ENCODE measurements at regions not wholly inside any gene's neighbourhood (a gene's known extent, or its start where the extent isn't known, plus 50 kb on each side); places are given as distances from the start of the nearest gene placed in this dataset.

DNA sequence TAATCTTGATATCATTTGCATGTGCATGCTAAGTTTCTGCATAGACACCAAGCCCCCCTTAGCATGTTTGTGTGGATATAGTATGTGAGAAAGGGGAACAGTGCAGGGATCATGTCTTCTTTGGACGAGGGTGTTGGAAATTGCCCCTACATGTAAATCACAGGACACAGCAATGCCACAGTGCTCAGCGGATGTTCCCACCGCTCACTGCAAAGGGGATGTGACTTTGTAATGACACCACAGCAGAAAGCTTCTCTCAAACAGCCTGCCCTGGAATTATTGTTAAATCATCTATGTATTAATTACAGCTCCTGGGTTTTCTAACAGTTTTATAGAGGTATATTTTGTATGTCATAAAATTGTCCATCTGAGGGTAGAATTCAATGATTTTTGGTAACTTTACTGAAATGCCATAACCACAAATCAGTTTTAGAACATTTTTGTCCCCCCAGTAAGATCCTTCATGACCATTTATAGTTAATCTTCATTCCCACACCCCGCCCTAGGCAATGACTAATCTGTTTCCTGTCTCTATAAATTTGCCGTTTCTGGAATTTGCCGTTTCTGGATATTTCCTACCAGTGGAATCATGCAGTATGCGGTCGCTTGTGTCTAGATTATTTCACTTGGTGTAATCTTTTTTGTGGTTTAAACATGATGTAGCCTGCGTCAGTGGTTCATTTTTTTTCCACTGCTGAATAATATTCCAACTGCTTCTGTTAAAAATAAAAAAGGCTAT lies 648.5 kb upstream of the WWC1 start:
- Mint-ChIP-seq H3K27ac (no peak overlapping the region), H3K4me3 (no peak overlapping the region), H3K9me3 (peaks cover 9% of the 10 kb centered on the region), H3K4me1 (no peaks in the 10 kb centered on the region), H3K36me3 (no peaks in the 10 kb centered on the region)
- DNase-seq (ENCODE audit: low spot score in 2 of 2), result no peak
- no peak for ATAC-seq

DNA sequence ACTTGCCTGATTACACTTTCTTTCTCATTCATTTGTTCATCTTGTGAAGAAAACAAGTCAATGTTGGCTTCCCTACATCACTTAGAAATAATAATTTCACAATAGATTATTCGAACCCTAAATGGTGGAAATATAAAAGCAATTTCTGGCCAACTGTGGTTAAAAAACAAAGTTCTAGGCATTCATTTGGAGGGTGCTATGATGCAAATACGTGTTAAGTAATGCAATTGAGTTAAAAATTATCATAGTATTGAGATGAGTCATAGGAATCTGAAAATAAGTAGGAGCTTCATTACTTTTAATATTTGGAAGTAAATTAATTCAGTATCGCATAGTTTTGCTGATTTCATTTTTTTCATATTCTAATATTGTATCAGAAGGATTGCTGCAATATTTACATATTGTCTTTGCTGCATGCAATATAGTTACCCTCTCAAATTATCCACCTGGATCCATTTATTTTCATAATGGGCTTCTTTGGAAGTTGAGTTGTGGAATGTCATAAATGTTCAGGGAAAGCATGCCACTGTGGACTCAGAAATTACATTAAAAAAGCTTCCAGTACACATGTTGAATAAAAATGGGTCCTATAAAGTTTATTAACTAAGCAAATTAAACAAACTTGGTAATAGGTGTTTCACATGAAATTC lies 647.7 kb upstream of the WWC1 start:
- Mint-ChIP-seq H3K36me3 (no peaks in the 10 kb centered on the region), H3K27ac (no peak overlapping the region), H3K4me3 (no peak overlapping the region), H3K4me1 (no peaks in the 10 kb centered on the region), H3K9me3 (peaks cover 9% of the 10 kb centered on the region)
- DNase-seq (ENCODE audit: low spot score in 2 of 2) (no peak), ATAC-seq (no peak)

DNA sequence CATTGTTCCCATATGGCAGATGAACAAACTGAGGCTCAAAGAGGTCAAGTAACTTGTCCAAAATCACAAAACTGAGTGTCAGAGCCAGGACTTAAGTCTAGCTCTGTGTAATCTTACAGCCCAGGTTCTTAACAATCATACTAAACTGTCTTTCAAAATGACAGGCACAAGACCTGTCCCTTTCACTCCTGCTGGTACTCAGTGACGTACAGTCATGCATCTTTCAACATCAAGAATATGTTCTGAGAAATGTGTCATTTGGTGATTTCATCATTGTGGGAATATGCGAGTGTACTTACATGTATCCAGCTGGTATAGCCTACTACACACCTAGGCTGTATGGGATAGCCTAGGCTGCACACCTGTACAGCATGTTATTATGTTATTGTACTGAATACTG lies 646.8 kb upstream of the WWC1 start:
- DNase-seq (ENCODE audit: low spot score in 2 of 2), result no peak
- H3K4me1 Mint-ChIP-seq, result no peaks in the 10 kb centered on the region
- H3K36me3 Mint-ChIP-seq, result no peaks in the 10 kb centered on the region
- H3K4me3 Mint-ChIP-seq, result no peak overlapping the region
- no peak for ATAC-seq
- no peak overlapping the region for H3K27ac Mint-ChIP-seq
- H3K9me3 Mint-ChIP-seq, result peaks cover 9% of the 10 kb centered on the region

DNA sequence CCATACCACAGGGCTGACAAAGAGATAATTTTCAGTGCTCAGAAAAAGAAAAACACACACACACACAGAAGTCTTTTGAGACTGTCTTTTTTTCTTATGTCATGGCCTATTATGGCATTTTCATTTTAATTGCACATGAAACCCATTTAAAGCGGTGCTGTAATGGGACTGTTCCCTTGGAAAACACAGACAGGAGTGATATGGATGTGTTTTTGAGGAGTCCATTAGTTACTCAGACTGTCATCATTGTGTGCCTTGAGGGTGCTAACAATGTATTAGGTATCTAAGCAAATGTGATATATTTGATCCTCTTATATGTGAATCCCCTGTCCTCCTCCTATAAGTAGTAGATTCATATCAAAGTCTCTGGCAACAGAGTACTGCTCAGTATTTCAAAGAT lies 642.0 kb upstream of the WWC1 start:
- H3K27ac Mint-ChIP-seq, result no peak overlapping the region

DNA sequence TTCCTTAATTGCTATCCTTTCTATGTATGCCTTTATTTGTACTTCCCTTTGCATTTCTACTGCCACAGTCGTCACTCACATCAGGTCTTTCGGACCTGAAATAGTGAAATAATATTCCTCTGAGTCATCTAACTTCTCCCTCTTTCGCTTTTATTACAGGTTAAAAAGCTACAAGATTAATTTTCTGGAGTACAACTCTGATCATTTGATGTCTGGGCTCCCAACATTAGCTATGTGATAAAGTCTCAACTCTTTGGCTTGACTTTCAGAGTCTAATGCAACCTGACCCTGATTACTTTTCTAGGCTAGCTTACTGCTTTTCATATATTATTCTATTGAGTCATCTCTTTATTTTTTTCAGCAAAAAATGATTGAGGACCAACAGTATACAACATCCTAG lies 638.8 kb upstream of the WWC1 start:
- Mint-ChIP-seq H3K9me3 (peaks cover 5% of the 10 kb centered on the region), H3K4me3 (no peak overlapping the region), H3K27ac (no peak overlapping the region), H3K36me3 (no peaks in the 10 kb centered on the region), H3K4me1 (no peaks in the 10 kb centered on the region)
- DNase-seq (ENCODE audit: low spot score in 2 of 2) (no peak), ATAC-seq (no peak)

More for the DNA sequence above, 642.0 kb upstream of the WWC1 start:
- H3K9me3 Mint-ChIP-seq, result peaks cover 7% of the 10 kb centered on the region
- no peaks in the 10 kb centered on the region for H3K36me3 Mint-ChIP-seq
- no peak for ATAC-seq
- no peaks in the 10 kb centered on the region for H3K4me1 Mint-ChIP-seq
- no peak for DNase-seq (ENCODE audit: low spot score in 2 of 2)
- H3K4me3 Mint-ChIP-seq, result no peak overlapping the region

DNA sequence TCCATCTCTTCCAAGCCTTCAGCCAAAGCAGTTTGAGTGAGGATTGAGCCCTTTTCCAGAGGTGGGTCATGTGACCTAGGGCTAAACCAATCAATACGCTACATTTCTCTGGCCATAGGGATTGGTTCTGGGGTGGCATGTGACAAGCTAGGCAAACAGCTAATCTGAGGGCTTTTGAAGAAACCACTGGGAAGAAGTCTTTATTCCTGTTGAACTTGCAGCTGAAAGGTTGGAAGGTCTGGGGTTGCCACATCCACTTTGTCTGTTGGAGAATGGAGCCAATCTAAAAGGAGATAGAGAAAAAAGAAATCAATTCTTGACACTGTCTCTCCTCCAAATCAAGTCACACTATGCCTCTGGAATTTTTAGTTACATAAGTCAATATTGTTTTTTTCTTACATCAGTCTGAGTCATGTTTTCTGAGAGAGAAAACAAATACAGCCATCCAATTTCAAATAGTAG lies 637.8 kb upstream of the WWC1 start:
- Mint-ChIP-seq H3K4me1 (no peaks in the 10 kb centered on the region), H3K9me3 (peaks cover 5% of the 10 kb centered on the region), H3K4me3 (no peak overlapping the region), H3K36me3 (no peaks in the 10 kb centered on the region), H3K27ac (no peak overlapping the region)
- ATAC-seq (no peak), DNase-seq (ENCODE audit: low spot score in 2 of 2) (no peak)

DNA sequence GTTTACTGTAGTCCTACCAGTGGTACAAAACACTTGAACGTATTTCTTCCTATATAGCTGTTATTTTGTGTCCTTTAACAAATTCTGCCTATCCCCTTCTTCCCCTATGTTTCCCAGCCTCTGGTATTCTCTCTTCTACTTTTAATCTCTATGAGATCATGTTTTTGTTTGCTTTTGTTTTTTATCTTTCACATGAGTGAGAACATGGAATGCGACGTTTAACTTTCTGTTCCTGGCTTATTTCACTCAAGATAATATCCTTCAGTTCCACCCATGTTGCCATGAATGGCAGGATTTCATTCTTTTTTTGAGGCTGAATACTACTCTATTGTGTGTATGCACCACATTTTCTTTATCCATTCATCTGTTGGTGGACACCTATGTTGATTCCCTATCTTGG lies 634.4 kb upstream of the WWC1 start:
- Mint-ChIP-seq H3K36me3 (no peaks in the 10 kb centered on the region), H3K4me1 (no peaks in the 10 kb centered on the region), H3K4me3 (no peak overlapping the region), H3K9me3 (peaks cover 5% of the 10 kb centered on the region), H3K27ac (no peak overlapping the region)
- ATAC-seq (no peak), DNase-seq (ENCODE audit: low spot score in 2 of 2) (no peak)

DNA sequence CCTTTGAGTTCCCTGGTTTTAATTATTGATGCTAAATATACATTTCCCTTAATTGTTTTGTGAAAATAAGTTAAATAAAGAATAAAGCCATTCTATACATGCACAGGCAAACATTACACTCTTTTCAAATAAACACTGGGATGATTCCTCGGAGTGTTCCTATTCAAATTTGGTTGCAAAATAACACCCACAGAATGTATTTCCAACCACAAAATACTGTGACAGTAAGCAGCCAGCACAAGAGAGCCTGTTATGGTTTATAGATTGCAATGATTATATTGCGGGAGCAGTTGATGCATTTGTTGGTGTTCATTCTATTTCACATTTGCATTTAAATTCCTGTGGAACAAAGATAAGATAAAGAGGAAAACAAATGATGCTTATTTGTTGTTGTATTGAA lies 632.6 kb upstream of the WWC1 start:
- ATAC-seq (no peak), DNase-seq (ENCODE audit: low spot score in 2 of 2) (no peak)
- Mint-ChIP-seq H3K9me3 (peaks cover 8% of the 10 kb centered on the region), H3K36me3 (no peaks in the 10 kb centered on the region), H3K4me1 (no peaks in the 10 kb centered on the region), H3K4me3 (no peak overlapping the region), H3K27ac (no peak overlapping the region)

DNA sequence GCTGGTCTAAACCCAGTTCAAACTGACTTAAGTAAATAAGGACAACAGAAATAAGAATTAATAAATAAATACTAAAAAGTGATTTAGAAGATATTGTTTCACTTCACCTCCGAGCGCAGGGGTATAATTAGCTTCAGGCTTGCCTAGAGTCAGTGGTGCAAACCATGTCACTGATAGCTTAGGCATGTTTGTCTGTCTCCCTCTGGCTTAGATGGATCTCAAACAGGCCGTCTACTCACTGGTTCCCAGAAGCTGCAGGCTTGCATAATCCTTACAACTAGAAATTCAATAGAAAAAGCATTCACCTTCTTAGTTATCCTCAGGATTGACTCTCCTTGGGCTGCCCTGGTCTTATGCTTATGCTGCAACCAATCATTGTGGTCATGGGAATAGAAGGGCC lies 629.8 kb upstream of the WWC1 start:
- H3K9me3 Mint-ChIP-seq, result peaks cover 8% of the 10 kb centered on the region
- H3K4me1 Mint-ChIP-seq, result no peaks in the 10 kb centered on the region
- DNase-seq (ENCODE audit: low spot score in 2 of 2), result no peak
- H3K27ac Mint-ChIP-seq, result no peak overlapping the region
- ATAC-seq, result no peak
- H3K36me3 Mint-ChIP-seq, result no peaks in the 10 kb centered on the region
- H3K4me3 Mint-ChIP-seq, result no peak overlapping the region

DNA sequence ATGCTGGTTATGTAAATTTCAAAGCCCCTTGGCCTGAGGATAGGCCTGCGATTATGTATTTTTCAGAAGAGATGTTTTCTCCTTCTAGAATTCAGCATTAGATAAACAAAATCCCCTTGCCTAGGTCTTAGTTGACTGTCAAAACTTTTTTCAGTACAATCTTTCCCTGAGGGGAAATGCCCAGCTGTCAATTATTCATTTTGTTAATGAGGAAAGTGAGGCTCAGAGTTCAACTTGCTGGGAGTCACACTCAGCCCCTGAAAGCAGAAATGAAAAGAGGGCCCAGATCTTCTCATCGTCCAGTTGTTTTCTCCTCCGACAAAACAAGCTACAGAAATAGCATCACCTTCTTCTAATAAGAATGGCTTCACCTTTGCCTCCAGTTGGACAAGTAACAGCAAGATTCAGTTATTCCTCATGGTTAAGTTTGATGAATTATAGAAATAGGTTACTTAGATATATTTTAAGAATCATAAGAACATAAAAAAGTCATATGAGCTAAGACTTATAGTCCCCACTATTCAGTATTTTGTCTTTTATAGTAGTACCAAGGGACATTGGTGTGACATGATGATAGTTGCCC lies 627.1 kb upstream of the WWC1 start:
- Mint-ChIP-seq H3K27ac (no peak overlapping the region), H3K4me3 (no peak overlapping the region), H3K4me1 (no peaks in the 10 kb centered on the region), H3K9me3 (peaks cover 6% of the 10 kb centered on the region), H3K36me3 (no peaks in the 10 kb centered on the region)
- DNase-seq (ENCODE audit: low spot score in 2 of 2) (no peak), ATAC-seq (no peak)

DNA sequence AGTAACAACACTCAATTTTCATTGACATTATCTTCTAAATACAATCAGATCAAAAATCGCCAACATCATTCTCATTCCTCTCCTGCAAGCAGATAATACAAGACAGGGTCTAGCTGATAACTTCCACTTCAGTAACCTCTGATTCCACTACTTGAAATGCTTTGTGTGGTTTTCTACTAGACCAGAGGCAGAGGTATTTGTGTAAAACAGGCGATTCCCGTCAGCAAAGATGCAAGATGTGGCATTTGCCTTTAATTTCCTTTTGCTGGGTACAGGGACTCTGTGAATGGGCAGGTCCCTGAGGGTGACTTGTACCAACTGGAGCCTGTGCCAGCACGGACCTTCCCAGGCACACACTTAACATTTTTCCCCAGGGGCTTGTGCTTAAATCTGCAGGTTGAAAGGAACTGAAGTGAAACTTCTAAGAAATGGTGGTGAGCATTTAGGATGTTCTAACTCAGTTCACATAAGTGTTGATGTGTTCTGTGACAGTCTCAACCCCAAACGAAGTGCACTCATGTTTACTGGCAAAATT lies 625.5 kb upstream of the WWC1 start:
- DNase-seq (ENCODE audit: low spot score in 2 of 2) (no peak), ATAC-seq (no peak)
- no peak overlapping the region for H3K4me3 Mint-ChIP-seq
- H3K36me3 Mint-ChIP-seq, result no peaks in the 10 kb centered on the region
- H3K9me3 Mint-ChIP-seq, result peaks cover 6% of the 10 kb centered on the region
- H3K4me1 Mint-ChIP-seq, result no peaks in the 10 kb centered on the region
- H3K27ac Mint-ChIP-seq, result no peak overlapping the region

DNA sequence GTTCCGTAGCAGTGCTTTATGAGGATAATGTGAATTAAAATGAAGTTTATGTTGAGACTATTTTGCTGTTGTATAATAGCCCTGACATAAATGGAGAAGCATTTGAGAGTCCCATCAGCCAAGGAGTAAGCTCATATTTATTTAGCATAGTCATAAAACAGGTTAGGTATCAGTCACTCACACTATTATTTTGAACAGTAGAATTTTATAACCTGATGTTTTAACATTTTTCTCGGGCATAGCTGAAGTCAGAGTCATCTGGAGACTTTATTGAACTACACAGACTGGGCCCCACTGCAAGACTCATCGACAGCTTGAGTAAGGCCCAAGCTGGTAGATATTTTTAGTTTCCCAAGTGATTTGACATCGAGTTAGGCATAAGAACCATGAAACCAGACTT lies 620.3 kb upstream of the WWC1 start:
- Mint-ChIP-seq H3K4me3 (no peak overlapping the region), H3K27ac (no peak overlapping the region), H3K9me3 (peaks cover 4% of the 10 kb centered on the region), H3K4me1 (no peaks in the 10 kb centered on the region), H3K36me3 (no peaks in the 10 kb centered on the region)
- ATAC-seq, result no peak
- DNase-seq (ENCODE audit: low spot score in 2 of 2), result no peak

DNA sequence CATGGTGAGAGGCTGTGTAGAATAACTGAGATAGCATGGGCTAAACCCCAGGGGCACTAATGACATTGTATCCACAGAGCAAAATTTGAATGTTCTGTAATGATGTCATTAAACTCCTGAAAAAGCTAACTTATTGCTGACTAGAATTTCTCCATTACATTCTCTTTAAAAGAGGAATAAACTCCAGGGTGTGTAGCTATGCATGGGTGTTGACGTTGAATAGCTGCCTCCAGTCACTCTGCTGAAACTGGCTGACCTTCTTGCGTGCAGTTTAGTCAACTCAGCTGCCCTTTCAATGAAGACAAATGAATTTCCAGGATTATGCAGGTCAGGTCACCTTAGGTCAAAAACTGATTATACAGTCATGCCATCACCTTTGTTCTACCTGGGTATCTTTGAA lies 617.5 kb upstream of the WWC1 start:
- no peak for DNase-seq (ENCODE audit: low spot score in 2 of 2)
- no peaks in the 10 kb centered on the region for H3K4me1 Mint-ChIP-seq
- no peak for ATAC-seq
- no peak overlapping the region for H3K27ac Mint-ChIP-seq
- no peaks in the 10 kb centered on the region for H3K36me3 Mint-ChIP-seq
- H3K9me3 Mint-ChIP-seq, result peaks cover 8% of the 10 kb centered on the region
- H3K4me3 Mint-ChIP-seq, result no peak overlapping the region

DNA sequence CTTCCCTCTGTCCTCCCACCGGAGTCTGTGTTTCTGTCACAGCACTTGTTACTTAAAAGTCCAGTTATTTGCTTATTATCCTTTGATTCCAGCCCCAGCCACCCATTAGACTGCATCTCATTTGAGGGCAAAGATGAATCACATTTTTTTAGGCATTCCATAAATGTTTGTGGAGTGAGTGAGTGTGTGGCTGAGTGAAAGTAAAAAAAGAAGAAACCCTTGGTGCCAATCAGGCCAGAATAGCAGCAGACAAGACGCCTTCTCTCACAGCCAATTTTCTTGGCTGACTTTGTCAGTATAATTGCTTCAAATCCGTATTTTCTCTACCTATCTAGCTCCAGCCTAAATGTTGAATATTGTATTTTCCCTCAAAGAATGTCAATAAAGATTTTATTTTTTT lies 613.0 kb upstream of the WWC1 start:
- Mint-ChIP-seq H3K36me3 (no peaks in the 10 kb centered on the region), H3K9me3 (peaks cover 15% of the 10 kb centered on the region), H3K27ac (no peak overlapping the region), H3K4me1 (no peaks in the 10 kb centered on the region), H3K4me3 (no peak overlapping the region)
- no peak for ATAC-seq
- no peak for DNase-seq (ENCODE audit: low spot score in 2 of 2)

DNA sequence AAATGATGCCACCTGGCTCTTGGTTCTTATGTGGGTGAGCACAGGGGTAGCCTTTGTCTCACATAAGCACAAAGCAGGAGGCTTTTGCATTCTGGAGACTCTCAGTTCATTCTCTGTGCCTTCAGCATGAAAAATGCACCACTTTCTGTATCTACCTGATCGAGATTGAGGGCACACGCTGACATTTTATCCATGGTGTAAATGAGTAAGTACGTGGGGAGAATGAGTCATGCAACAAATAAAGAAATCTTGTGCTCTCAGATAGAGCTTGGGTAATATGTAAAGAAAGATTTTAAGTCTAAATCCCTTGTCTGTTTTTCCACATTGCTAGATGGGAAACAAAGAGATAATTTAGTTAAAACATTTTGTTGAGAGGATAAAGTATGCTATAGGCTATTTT lies 607.2 kb upstream of the WWC1 start:
- Mint-ChIP-seq H3K27ac (no peak overlapping the region), H3K4me3 (no peak overlapping the region), H3K36me3 (no peaks in the 10 kb centered on the region), H3K4me1 (no peaks in the 10 kb centered on the region), H3K9me3 (peaks cover 12% of the 10 kb centered on the region)
- DNase-seq (ENCODE audit: low spot score in 2 of 2) (no peak), ATAC-seq (no peak)
